IMR-90 (cell line): ENCODE measurements at regions not wholly inside any gene's neighbourhood (a gene's known extent, or its start where the extent isn't known, plus 50 kb on each side); places are given as distances from the start of the nearest gene placed in this dataset.

Source experiments
- ATAC-seq: fragments of 200-7000 bp; cut with Tn5 transposase; 2 replicates; pipeline ENCODE4 v1.9.1; 2020; ENCODE audit warnings: low read depth, mild to moderate bottlenecking, moderate library complexity
- BruUV-seq: library from RNA; stranded (reverse); fragments of 400-500 nt; replicated peaks from 2 replicates; lab custom pipeline; 2021; lab: Mats Ljungman, UMichigan
- CTCF ChIA-PET: fragments of 300-600 bp; formaldehyde crosslinking; extraction: SDS; loops from one replicate; lab custom pipeline; 2021; ENCODE audit warnings: antibody characterized with exemption; lab: Yijun Ruan, JAX
- POLR2A ChIA-PET: fragments of 300-600 bp; sonication (Branson Sonifier 250); formaldehyde crosslinking; loops from one replicate; lab custom pipeline; 2022; ENCODE audit warnings: antibody characterized with exemption; ENCODE audit not compliant: unreplicated experiment; lab: Charles Lee
- DNase-seq: peaks from one replicate; pipeline ENCODE4 v3.0.0; 2013
- H2AFZ ChIP-seq: replicated peaks from 2 replicates; pipeline ENCODE3; 2013; ENCODE audit warnings: low read length, mild to moderate bottlenecking; ENCODE audit not compliant: poor library complexity
- H2AK5ac ChIP-seq: 2 replicates; pipeline ENCODE4 v1.6.1; 2013; ENCODE audit warnings: low read depth, low read length, inconsistent platforms
- H2AK9ac ChIP-seq: replicated peaks from 2 replicates; pipeline ENCODE3; 2013; ENCODE audit warnings: mild to moderate bottlenecking, low read depth, low read length, moderate library complexity; ENCODE audit not compliant: poor library complexity
- H2BK120ac ChIP-seq: 2 replicates; pipeline ENCODE4 v1.6.1; 2013; ENCODE audit warnings: low read depth, low read length, inconsistent platforms
- H2BK15ac ChIP-seq: 3 replicates; pipeline ENCODE4 v1.6.1; 2013; ENCODE audit warnings: low read depth, low read length, inconsistent platforms
- H2BK20ac ChIP-seq: 2 replicates; pipeline ENCODE4 v1.6.1; 2013; ENCODE audit warnings: low read depth, mild to moderate bottlenecking, inconsistent platforms, low read length, moderate library complexity
- H2BK5ac ChIP-seq: 2 replicates; pipeline ENCODE4 v1.6.1; 2013; ENCODE audit warnings: mild to moderate bottlenecking, low read depth, low read length, inconsistent platforms; ENCODE audit not compliant: poor library complexity, severe bottlenecking
- H3K14ac ChIP-seq: replicated peaks from 2 replicates; pipeline ENCODE4 v1.6.1; 2013; ENCODE audit warnings: low read depth, low read length, inconsistent platforms
- H3K18ac ChIP-seq: 2 replicates; pipeline ENCODE4 v1.6.1; 2013; ENCODE audit warnings: low read depth, low read length, control low read depth
- H3K23ac ChIP-seq: 2 replicates; pipeline ENCODE4 v1.6.1; 2013; ENCODE audit warnings: low read depth, low read length, inconsistent platforms
- H3K27ac ChIP-seq: 2 replicates; pipeline ENCODE4 v1.5.1; 2013; ENCODE audit warnings: mild to moderate bottlenecking, control low read depth, low read length; ENCODE audit not compliant: insufficient read depth
- H3K27me3 ChIP-seq: 2 replicates; pipeline ENCODE4 v1.6.1; 2013; ENCODE audit warnings: low read length; ENCODE audit not compliant: control insufficient read depth, insufficient read depth
- H3K36me3 ChIP-seq: 2 replicates; pipeline ENCODE4 v1.6.1; 2013; ENCODE audit warnings: low read length, mixed read lengths; ENCODE audit not compliant: control insufficient read depth, insufficient read depth
- H3K4ac ChIP-seq: 2 replicates; pipeline ENCODE4 v1.6.1; 2013; ENCODE audit warnings: low read depth, low read length, inconsistent platforms
- H3K4me1 ChIP-seq: 2 replicates; pipeline ENCODE4 v1.6.1; 2013; ENCODE audit warnings: low read length, mixed read lengths; ENCODE audit not compliant: control insufficient read depth, insufficient read depth
- H3K4me2 ChIP-seq: 2 replicates; pipeline ENCODE4 v1.6.1; 2013; ENCODE audit warnings: low read depth, mild to moderate bottlenecking, control low read depth, low read length, moderate library complexity
- H3K4me3 ChIP-seq: 2 replicates; pipeline ENCODE4 v1.5.1; 2013; ENCODE audit warnings: low read depth, mild to moderate bottlenecking, control low read depth, low read length, moderate library complexity; ENCODE audit not compliant: insufficient read depth
- H3K56ac ChIP-seq: 2 replicates; pipeline ENCODE4 v1.6.1; 2013; ENCODE audit warnings: low read length, inconsistent platforms; ENCODE audit not compliant: insufficient read depth; ENCODE audit errors: extremely low read depth
- H3K79me1 ChIP-seq, 2 experiments: 2 replicates each; pipeline ENCODE4 v1.6.1; 2013; ENCODE audit warnings: low read length in 2 of 2, inconsistent platforms in 1 of 2, low read depth in 1 of 2
- H3K9ac ChIP-seq: 2 replicates; pipeline ENCODE4 v1.6.1; 2013; ENCODE audit warnings: low read depth, low read length, control low read depth
- H3K9me1 ChIP-seq: 2 replicates; pipeline ENCODE4 v1.6.1; 2013; ENCODE audit warnings: low read length, inconsistent platforms; ENCODE audit not compliant: insufficient read depth
- H3K9me3 ChIP-seq: 2 replicates; pipeline ENCODE4 v1.6.1; 2013; ENCODE audit warnings: low read length; ENCODE audit not compliant: control insufficient read depth, insufficient read depth
- H4K20me1 ChIP-seq: 2 replicates; pipeline ENCODE4 v1.6.1; 2013; ENCODE audit warnings: low read length, inconsistent platforms; ENCODE audit not compliant: insufficient read depth
- H4K5ac ChIP-seq: 2 replicates; pipeline ENCODE4 v1.6.1; 2013; ENCODE audit warnings: mild to moderate bottlenecking, low read depth, low read length, control low read depth
- H4K8ac ChIP-seq, 2 experiments: 2 replicates each; pipeline ENCODE4 v1.6.1; 2013; ENCODE audit warnings: low read depth in 2 of 2, low read length in 2 of 2, control low read depth in 1 of 2, inconsistent platforms in 1 of 2
- H4K91ac ChIP-seq: 2 replicates; pipeline ENCODE4 v1.6.1; 2013; ENCODE audit warnings: low read depth, low read length, inconsistent platforms; ENCODE audit not compliant: insufficient read depth
- BHLHE40 ChIP-seq: fragments of 150-350 bp; IDR thresholded peaks from 2 replicates; pipeline ENCODE4 v1.6.1; 2016; ENCODE audit warnings: mild to moderate bottlenecking, low read depth, low read length
- CEBPB ChIP-seq: IDR thresholded peaks from 2 replicates; pipeline ENCODE4 v1.6.1; 2012; ENCODE audit warnings: low read depth, low read length, improper control_type of control experiment
- CHD1 ChIP-seq: IDR thresholded peaks from 2 replicates; pipeline ENCODE4 v1.6.1; 2012; ENCODE audit warnings: low read depth, low read length, improper control_type of control experiment
- FOS ChIP-seq: fragments of 150-350 bp; IDR thresholded peaks from 2 replicates; pipeline ENCODE4 v1.6.1; 2016; ENCODE audit warnings: low read depth, low read length
- MAFK ChIP-seq: IDR thresholded peaks from 2 replicates; pipeline ENCODE4 v1.6.1; 2012; ENCODE audit warnings: low read depth, low read length, improper control_type of control experiment
- MAZ ChIP-seq: IDR thresholded peaks from 2 replicates; pipeline ENCODE4 v1.6.1; 2012; ENCODE audit warnings: low read depth, mild to moderate bottlenecking, low read length, improper control_type of control experiment, moderate library complexity, borderline replicate concordance
- MXI1 ChIP-seq: IDR thresholded peaks from 2 replicates; pipeline ENCODE4 v1.6.1; 2012; ENCODE audit warnings: low read depth, mild to moderate bottlenecking, low read length, moderate library complexity, borderline replicate concordance
- NFE2L2 ChIP-seq: fragments of 150-350 bp; IDR thresholded peaks from 2 replicates; pipeline ENCODE4 v1.6.1; 2016; ENCODE audit warnings: low read depth, mild to moderate bottlenecking, low read length
- POLR2A ChIP-seq: IDR thresholded peaks from 2 replicates; pipeline ENCODE4 v1.6.1; 2012; ENCODE audit warnings: mild to moderate bottlenecking, low read depth, low read length
- RAD21 ChIP-seq: IDR thresholded peaks from 2 replicates; pipeline ENCODE4 v1.6.1; 2012; ENCODE audit warnings: low read length, improper control_type of control experiment
- RCOR1 ChIP-seq: IDR thresholded peaks from 2 replicates; pipeline ENCODE4 v1.6.1; 2012; ENCODE audit warnings: mild to moderate bottlenecking, low read length, improper control_type of control experiment; ENCODE audit not compliant: insufficient replicate concordance
- RFX5 ChIP-seq: IDR thresholded peaks from 2 replicates; pipeline ENCODE4 v1.8.0; 2012; ENCODE audit warnings: low read depth, mild to moderate bottlenecking, low read length, moderate library complexity
- WGBS, 2 experiments: methylation state at CpG; one replicate each; pipeline versions ENCODE4 v1.1.5 to v1.1.7; 2013; ENCODE audit warnings: missing lambda C conversion rate in 2 of 2; ENCODE audit not compliant: insufficient read length in 1 of 2; ENCODE audit errors: extremely low coverage in 2 of 2; 5-methylcytosine and 5-hydroxymethylcytosine counted together
- dilution Hi-C: fragments of 300-500 bp; cut with HindIII; formaldehyde crosslinking; loops from one replicate; pipeline ENCODE4 v1.14.3; 2018; ENCODE audit warnings: low sequenced_read_pairs; ENCODE audit not compliant: unreplicated experiment
- in situ Hi-C: fragments of 300-500 bp; cut with MboI; formaldehyde crosslinking; loops from 3 replicates; pipeline ENCODE4 v1.14.3; 2019; ENCODE audit warnings: low sequenced_read_pairs, inconsistent platforms, mixed read lengths
- intact Hi-C: fragments of 100-400 bp; cut with micrococcal nuclease; formaldehyde crosslinking; loops from 2 replicates; pipeline ENCODE4 v1.10.0; 2022
- TF ChIP-seq, protein P1 (sequence below): fragments of 150-350 bp; IDR thresholded peaks from 2 replicates; pipeline ENCODE4 v1.6.1; 2016; ENCODE audit warnings: low read depth, mild to moderate bottlenecking, low read length, moderate library complexity, borderline replicate concordance
- TF ChIP-seq, protein P2 (sequence below): conservative IDR thresholded peaks from 2 replicates; pipeline ENCODE4 v1.5.1; 2012; ENCODE audit warnings: mild to moderate bottlenecking, low read depth, low read length, improper control_type of control experiment
- TF ChIP-seq, protein P3 (sequence below): fragments of 150-350 bp; IDR thresholded peaks from 2 replicates; pipeline ENCODE4 v1.6.1; 2017; ENCODE audit warnings: mild to moderate bottlenecking, antibody characterized with exemption, low read length, low read depth

- no peak for DNase-seq
- H2BK120ac ChIP-seq = no peak overlapping the region
- H2BK5ac ChIP-seq = no peak overlapping the region
These were observed 130.6 kb upstream of the TOX3 start for GRCh38 chr16:52677501-52677900.

More at GRCh38 chr16:52677501-52677900, 130.6 kb upstream of the TOX3 start:
- no peaks in the 10 kb centered on the region for H3K36me3 ChIP-seq
- H4K8ac ChIP-seq = no peak overlapping the region
- ChIA-PET CTCF (no interaction called here), POLR2A (no interaction called here)
- dilution Hi-C loops = no loop called here
- H3K4me3 ChIP-seq = no peak overlapping the region
- no peak for ATAC-seq
- in situ Hi-C loops = no loop called here
- H3K4me2 ChIP-seq = no peak overlapping the region
- H3K9me1 ChIP-seq = no peaks in the 10 kb centered on the region
- no TSS peak for BruUV-seq
- H4K20me1 ChIP-seq = no peaks in the 10 kb centered on the region
- H2AK5ac ChIP-seq = no peak overlapping the region
- no peaks in the 10 kb centered on the region for H3K79me1 ChIP-seq
- no peak for TF ChIP-seq CEBPB
- TF ChIP-seq RFX5 = no peak
- TF ChIP-seq BHLHE40 = no peak
- TF ChIP-seq, protein P1, sequence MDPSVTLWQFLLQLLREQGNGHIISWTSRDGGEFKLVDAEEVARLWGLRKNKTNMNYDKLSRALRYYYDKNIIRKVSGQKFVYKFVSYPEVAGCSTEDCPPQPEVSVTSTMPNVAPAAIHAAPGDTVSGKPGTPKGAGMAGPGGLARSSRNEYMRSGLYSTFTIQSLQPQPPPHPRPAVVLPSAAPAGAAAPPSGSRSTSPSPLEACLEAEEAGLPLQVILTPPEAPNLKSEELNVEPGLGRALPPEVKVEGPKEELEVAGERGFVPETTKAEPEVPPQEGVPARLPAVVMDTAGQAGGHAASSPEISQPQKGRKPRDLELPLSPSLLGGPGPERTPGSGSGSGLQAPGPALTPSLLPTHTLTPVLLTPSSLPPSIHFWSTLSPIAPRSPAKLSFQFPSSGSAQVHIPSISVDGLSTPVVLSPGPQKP = no peak
- TF ChIP-seq MAZ = no peak
- TF ChIP-seq RCOR1 = no peak
- TF ChIP-seq, protein P2, sequence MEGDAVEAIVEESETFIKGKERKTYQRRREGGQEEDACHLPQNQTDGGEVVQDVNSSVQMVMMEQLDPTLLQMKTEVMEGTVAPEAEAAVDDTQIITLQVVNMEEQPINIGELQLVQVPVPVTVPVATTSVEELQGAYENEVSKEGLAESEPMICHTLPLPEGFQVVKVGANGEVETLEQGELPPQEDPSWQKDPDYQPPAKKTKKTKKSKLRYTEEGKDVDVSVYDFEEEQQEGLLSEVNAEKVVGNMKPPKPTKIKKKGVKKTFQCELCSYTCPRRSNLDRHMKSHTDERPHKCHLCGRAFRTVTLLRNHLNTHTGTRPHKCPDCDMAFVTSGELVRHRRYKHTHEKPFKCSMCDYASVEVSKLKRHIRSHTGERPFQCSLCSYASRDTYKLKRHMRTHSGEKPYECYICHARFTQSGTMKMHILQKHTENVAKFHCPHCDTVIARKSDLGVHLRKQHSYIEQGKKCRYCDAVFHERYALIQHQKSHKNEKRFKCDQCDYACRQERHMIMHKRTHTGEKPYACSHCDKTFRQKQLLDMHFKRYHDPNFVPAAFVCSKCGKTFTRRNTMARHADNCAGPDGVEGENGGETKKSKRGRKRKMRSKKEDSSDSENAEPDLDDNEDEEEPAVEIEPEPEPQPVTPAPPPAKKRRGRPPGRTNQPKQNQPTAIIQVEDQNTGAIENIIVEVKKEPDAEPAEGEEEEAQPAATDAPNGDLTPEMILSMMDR = no peak
- no peak for TF ChIP-seq MXI1
- TF ChIP-seq RAD21 = no peak
- TF ChIP-seq, protein P3, sequence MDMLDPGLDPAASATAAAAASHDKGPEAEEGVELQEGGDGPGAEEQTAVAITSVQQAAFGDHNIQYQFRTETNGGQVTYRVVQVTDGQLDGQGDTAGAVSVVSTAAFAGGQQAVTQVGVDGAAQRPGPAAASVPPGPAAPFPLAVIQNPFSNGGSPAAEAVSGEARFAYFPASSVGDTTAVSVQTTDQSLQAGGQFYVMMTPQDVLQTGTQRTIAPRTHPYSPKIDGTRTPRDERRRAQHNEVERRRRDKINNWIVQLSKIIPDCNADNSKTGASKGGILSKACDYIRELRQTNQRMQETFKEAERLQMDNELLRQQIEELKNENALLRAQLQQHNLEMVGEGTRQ = no peak
- no peak for TF ChIP-seq FOS
- no peak for TF ChIP-seq MAFK
- TF ChIP-seq POLR2A = no peak
- TF ChIP-seq CHD1 = no peak
- no peak for TF ChIP-seq NFE2L2
- no peak overlapping the region for H3K27ac ChIP-seq
- no peak overlapping the region for H4K91ac ChIP-seq
- H3K9me3 ChIP-seq = peaks cover 14% of the 10 kb centered on the region
- no peak overlapping the region for H3K14ac ChIP-seq
- H3K23ac ChIP-seq = no peak overlapping the region
- no peak overlapping the region for H2BK15ac ChIP-seq
- no peak overlapping the region for H2BK20ac ChIP-seq
- H3K27me3 ChIP-seq = no peaks in the 10 kb centered on the region
- no peak overlapping the region for H3K18ac ChIP-seq
- no CpG with 5 or more reads among the region's 2 CpGs for WGBS, 2 experiments
- H3K4ac ChIP-seq = no peak overlapping the region
- H4K5ac ChIP-seq = no peak overlapping the region
- no peaks in the 10 kb centered on the region for H3K4me1 ChIP-seq
- H2AK9ac ChIP-seq = no peak overlapping the region
- H3K9ac ChIP-seq = no peak overlapping the region
- no peak overlapping the region for H2AFZ ChIP-seq
- H3K56ac ChIP-seq = no peak overlapping the region
- intact Hi-C loops = no loop called here
